ENCODE measurements at regions not wholly inside any gene's neighbourhood (a gene's known extent, or its start where the extent isn't known, plus 50 kb on each side); places are given as distances from the start of the nearest gene placed in this dataset.

DNA sequence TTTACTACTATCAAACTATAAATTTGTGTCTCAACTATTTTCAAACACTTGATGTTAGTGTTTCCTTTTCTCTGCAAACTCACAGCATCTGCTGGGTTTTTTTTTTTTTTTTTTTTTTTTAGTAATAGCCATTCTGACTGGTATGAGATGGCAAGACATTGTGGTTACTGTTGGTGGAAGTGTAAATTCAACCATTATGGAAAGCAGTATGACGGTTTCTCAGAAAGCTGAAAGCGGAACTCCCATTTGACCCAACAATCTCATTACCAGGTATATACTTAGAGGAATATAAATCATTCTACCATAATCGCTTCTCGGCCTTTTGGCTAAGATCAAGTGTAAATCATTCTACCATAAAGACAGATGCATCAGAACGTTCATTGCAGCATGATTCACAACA, 608.3 kb upstream of the ZP4 start:
- no peaks in the 10 kb centered on the region for H3K4me1 ChIP-seq
- no peak overlapping the region for H3K4me3 ChIP-seq
- DNase-seq = no peak
- no peaks in the 10 kb centered on the region for H3K9me3 ChIP-seq
- intact Hi-C loops (cut with DNase I) = no loop called here
- TF ChIP-seq, protein P1, sequence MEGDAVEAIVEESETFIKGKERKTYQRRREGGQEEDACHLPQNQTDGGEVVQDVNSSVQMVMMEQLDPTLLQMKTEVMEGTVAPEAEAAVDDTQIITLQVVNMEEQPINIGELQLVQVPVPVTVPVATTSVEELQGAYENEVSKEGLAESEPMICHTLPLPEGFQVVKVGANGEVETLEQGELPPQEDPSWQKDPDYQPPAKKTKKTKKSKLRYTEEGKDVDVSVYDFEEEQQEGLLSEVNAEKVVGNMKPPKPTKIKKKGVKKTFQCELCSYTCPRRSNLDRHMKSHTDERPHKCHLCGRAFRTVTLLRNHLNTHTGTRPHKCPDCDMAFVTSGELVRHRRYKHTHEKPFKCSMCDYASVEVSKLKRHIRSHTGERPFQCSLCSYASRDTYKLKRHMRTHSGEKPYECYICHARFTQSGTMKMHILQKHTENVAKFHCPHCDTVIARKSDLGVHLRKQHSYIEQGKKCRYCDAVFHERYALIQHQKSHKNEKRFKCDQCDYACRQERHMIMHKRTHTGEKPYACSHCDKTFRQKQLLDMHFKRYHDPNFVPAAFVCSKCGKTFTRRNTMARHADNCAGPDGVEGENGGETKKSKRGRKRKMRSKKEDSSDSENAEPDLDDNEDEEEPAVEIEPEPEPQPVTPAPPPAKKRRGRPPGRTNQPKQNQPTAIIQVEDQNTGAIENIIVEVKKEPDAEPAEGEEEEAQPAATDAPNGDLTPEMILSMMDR (IDR thresholded peaks at IDR 0.05) = no peak
- H3K27ac ChIP-seq = no peak overlapping the region
- H3K27me3 ChIP-seq = no peaks in the 10 kb centered on the region
- H3K9ac ChIP-seq (ENCODE audit: low read depth in 2 of 2, low read length in 2 of 2) = no peak overlapping the region
- no peaks in the 10 kb centered on the region for H3K36me3 ChIP-seq

DNA sequence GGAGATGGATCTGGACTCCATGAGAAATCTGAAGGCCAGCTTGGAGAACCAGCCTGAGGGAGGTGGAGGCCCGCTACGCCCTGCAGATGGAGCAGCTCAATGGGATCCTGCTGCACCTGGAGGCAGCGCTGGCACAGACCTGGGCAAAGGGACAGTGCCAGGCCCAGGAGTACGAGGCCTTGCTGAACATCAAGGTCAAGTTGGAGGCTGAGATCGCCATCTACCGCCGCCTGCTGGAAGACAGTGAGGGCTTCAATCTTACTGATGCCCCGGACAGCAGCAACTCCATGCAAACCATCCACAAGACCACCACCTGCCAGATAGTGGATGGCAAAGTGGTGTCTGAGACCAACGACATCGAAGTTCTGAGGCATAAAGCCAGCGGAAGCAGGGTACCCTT, 601.5 kb upstream of the ZP4 start:
- intact Hi-C loops (cut with DNase I) = no loop called here
- no peak overlapping the region for H3K27ac ChIP-seq
- H3K9me3 ChIP-seq = no peaks in the 10 kb centered on the region
- H3K36me3 ChIP-seq = no peaks in the 10 kb centered on the region
- no peak overlapping the region for H3K9ac ChIP-seq (ENCODE audit: low read depth in 2 of 2, low read length in 2 of 2)
- H3K27me3 ChIP-seq = no peaks in the 10 kb centered on the region
- TF ChIP-seq, protein P1 (IDR thresholded peaks at IDR 0.05) = no peak
- DNase-seq = no peak
- no peaks in the 10 kb centered on the region for H3K4me1 ChIP-seq
- no peak overlapping the region for H3K4me3 ChIP-seq

DNA sequence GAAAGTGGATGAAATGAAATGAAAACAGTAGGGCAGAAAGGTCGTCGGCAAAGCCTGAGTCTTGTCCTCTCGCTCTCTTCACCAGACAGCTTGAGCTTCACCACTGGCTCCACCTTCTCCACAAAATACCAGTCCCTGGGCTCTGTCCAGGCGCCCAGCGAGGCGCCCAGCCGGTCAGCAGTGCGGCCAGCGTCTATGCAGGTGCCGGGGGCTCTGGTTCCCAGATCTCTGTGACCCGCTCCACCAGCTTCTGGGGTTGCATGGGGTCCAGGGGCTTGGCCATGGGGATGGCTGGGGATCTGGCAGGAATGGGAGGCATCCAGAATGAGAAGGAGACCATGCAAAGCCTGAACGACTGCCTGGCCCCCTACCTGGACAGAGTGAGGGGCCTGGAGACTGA, 600.5 kb upstream of the ZP4 start:
- DNase-seq = no peak
- Histone ChIP-seq H3K27me3 (no peaks in the 10 kb centered on the region), H3K27ac (no peak overlapping the region), H3K4me3 (no peak overlapping the region), H3K9ac (ENCODE audit: low read depth in 2 of 2, low read length in 2 of 2) (no peak overlapping the region), H3K36me3 (no peaks in the 10 kb centered on the region), H3K9me3 (no peaks in the 10 kb centered on the region), H3K4me1 (no peaks in the 10 kb centered on the region)
- TF ChIP-seq, protein P1 (IDR thresholded peaks at IDR 0.05) = no peak
- intact Hi-C loops (cut with DNase I) = no loop called here

DNA sequence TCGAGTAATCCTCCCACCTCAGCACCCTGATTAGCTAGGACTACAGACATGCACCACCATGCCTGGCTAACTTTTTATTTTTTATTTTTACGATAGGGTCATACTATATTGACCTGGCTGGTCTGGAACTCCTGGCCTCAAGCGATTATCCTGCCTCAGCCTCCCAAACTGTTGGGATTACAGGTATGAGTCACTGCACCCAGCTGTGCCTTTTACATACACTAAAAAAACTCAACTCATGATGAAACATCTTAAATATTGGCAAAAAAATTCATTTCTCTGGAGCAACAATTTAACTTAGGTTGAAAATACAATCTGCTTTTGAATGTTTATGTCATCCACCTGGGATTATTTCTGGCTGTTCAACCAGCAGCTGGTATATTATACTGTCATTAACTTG, 598.3 kb upstream of the ZP4 start:
- intact Hi-C loops (cut with DNase I) = no loop called here
- Histone ChIP-seq H3K36me3 (no peaks in the 10 kb centered on the region), H3K9me3 (no peaks in the 10 kb centered on the region), H3K27ac (no peak overlapping the region), H3K9ac (ENCODE audit: low read depth in 2 of 2, low read length in 2 of 2) (no peak overlapping the region), H3K27me3 (no peaks in the 10 kb centered on the region), H3K4me3 (no peak overlapping the region), H3K4me1 (no peaks in the 10 kb centered on the region)
- TF ChIP-seq, protein P1 (IDR thresholded peaks at IDR 0.05) = no peak
- no peak for DNase-seq

DNA sequence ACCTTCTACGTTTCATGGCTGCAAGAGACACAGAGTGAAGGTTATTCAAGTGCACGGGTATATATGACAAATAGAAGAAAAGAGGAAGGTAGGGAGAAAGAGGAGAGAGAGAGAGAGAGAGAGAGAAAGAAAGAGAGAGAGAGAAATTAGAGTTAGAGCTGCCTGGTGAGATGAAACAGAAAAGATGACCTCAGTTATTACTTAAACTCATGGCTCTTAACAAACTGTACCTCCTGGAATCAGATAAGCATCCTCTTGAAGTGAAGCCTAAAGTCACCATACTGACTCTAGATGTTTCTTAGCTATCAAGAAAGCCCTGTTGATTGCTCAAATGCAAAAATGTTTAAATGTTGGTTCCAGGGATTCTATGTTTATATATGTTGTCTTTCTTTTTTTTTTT, 597.7 kb upstream of the ZP4 start:
- Histone ChIP-seq H3K4me3 (no peak overlapping the region), H3K36me3 (no peaks in the 10 kb centered on the region), H3K4me1 (no peaks in the 10 kb centered on the region), H3K9ac (ENCODE audit: low read depth in 2 of 2, low read length in 2 of 2) (no peak overlapping the region), H3K27me3 (no peaks in the 10 kb centered on the region), H3K9me3 (no peaks in the 10 kb centered on the region), H3K27ac (no peak overlapping the region)
- TF ChIP-seq, protein P1 (IDR thresholded peaks at IDR 0.05) = no peak
- no peak for DNase-seq
- intact Hi-C loops (cut with DNase I) = no loop called here

DNA sequence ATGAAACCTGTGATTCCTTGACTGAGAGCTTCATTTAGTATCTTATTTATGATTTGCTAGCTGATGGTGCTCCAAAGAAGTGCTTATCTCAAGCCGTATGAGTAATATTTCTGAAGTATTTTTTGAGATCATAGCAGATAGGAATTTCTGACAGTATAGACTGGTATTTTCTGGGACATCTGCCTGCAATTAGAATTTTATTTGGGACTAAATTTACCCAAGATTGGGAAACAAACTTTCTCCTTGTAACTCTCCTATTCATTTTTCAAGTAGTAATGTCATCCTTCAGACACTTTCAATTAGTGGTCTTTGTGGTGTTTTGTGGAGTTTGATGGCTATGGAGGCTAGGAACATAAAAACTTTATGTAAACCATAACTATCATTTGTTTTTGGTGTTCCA, 597.2 kb upstream of the ZP4 start:
- Histone ChIP-seq H3K9me3 (no peaks in the 10 kb centered on the region), H3K27me3 (no peaks in the 10 kb centered on the region), H3K4me3 (no peak overlapping the region), H3K27ac (no peak overlapping the region), H3K36me3 (no peaks in the 10 kb centered on the region), H3K4me1 (no peaks in the 10 kb centered on the region), H3K9ac (ENCODE audit: low read depth in 2 of 2, low read length in 2 of 2) (no peak overlapping the region)
- no peak for DNase-seq
- intact Hi-C loops (cut with DNase I) = no loop called here
- TF ChIP-seq, protein P1 (IDR thresholded peaks at IDR 0.05) = no peak

Data from colonic mucosa (tissue), 4 donors.